COLO668 (cell line): ENCODE measurements at regions not wholly inside any gene's neighbourhood (a gene's known extent, or its start where the extent isn't known, plus 50 kb on each side); places are given as distances from the start of the nearest gene placed in this dataset.
"Not testable (repeated sequence)": the region's sequence is repeated elsewhere in the genome, so short reads cannot be mapped to it uniquely, and the experiment has no call there.

Source experiments
- DNase-seq: peaks from one replicate; lab custom pipeline; 2025; ENCODE audit not compliant: unreplicated experiment; lab: John Stamatoyannopoulos, UW

DNA sequence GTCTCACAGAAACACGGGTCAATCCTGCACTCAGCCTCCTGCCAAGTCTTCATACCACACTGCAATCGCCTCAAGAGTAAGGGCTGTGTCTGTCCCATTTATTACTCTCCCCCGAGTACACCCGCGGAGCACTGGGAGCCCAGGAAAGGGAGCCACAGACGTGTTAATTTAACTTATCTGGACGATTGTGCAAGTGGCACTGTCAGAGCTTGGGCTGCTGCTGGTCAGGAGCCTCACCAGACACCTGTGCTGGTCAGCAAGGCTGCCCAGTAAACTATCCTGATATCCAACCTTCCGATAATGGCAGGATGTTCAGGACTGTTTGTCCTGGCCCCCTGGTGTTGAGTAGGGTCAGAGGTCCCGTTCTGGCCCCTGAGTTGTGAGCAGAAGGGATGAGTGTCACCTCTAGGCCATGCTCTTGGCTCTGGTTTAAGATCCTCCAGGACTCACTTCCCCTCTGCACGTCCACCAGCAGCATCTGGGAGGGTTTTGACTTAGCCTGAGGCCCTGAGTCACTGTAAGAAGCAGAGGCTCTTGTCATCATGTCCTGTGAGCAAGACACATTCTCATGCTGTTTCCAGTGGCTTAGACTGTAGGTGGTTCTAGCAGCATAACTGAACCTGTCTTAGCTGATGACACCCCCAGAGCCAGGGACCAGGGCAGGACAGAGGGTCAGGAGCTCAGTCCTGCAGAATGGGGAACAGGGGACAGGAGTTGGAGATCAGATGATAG is 82.5 kb upstream of the ARL4C start:
- DNase-seq: no peak

GRCh38 chr2:234578389-234578788 is 81.5 kb upstream of the ARL4C start:
- no peak for DNase-seq

GRCh38 chr2:234577191-234577590 is 80.3 kb upstream of the ARL4C start:
- DNase-seq: no peak

DNA sequence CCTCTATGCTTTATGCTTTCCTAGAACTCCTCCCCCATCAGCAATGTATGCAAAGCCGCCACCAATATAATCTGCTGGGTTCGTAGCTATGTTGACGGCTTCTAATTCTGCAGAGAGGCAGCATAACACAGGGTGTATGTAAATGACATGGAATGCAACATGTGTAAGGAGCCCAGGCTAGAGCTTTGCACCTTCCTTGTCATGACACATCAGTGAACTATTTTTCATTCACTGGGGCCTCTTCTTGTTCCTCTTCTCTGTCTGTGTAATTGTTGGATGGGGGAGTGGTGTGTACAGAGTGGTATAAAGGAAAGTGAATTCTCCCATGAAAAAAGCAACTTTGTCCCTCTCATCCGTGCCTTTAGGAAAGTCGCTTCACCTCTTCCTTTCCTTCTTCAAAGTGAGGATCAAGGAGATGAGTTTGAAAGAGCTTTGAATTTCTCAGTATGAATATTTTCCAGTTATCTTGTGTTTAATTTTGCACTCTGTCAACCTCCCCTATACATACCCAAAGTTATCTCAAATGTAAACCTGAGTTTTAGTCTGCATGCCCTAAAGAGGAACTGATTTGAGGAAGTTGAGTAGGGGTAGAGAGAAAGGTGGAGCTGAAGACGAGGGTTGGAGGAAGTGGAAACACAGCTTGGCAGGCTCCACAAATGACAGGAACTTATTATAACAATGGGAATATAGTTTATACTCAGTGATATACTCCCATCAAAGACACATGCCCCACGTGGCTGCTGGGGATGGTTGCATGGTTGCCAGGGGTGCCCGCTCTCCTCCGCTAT is 74.9 kb upstream of the ARL4C start:
- DNase-seq: no peak

DNA sequence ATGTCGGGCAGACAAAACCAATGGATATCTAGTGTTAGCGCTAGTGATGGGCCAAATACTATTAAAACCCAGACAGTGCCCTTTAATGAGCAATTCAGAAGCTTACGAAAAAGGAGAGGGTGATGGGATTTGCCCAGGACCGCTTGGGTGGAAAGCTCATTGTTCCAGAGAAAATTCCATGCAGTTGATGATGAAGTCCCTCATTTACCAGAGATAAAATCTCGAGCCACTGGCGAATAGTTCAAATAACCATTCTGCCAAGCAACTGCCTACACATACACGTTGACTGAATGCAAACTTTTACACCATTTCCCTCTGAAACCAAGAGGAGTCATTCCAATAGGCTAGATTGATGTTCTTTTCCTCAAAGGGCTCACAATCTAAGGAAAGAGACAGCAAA is 73.6 kb upstream of the ARL4C start:
- no peak for DNase-seq

DNA sequence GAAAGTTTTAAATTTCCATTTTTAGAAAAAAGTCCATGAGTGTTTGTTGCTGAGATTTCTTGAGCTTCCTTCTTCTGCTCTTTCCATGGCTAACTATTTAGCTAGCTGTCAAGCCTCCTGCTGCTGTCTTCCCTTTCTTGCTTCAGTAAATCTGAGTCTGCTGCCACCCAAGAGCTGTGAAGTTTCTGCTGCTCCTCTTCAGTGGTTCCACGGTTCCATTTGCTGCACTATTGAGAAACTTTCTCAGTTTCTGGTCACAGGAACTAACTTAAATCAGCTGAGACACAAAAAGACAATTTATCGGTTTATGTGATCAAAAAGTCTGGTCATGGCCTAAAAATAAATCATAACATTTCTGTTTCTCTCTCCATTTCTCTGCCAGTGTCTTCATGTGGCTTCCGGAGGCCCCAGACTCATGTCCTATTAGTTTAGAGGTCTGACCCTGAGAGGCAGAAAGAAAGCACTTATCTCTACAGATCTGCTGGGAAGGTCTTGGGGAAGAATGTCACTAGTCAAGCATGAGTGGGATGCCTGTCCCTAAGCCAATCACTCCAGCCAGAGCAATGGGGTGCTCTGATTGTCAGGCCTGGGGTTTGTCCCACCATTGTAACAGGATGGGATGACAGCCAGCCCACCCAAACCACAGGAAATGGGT is 73.0 kb upstream of the ARL4C start:
- DNase-seq: no peak

GRCh38 chr2:234566622-234567021 is 69.7 kb upstream of the ARL4C start:
- no peak for DNase-seq

- no peak for DNase-seq
These were observed 69.2 kb upstream of the ARL4C start for GRCh38 chr2:234565842-234566619.

GRCh38 chr2:234565201-234565600 is 68.3 kb upstream of the ARL4C start:
- DNase-seq: no peak

DNA sequence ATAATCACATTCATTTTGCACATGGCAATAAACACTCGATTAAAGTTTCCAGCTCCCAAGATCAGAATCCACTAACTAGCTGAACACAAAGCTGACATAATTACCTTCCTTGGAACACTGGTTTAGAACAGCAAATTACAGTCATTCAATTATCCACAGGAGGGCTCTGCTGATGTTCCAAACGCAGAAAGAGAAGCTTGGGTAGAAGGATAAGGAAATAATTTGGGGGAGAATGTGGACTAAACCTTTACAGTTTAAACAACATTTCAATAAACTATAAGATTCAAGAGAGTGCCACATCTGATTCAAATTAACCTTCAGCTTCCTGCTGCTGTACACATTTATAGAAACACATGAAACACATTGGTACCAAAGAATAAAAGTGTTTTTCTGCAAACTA is 67.8 kb upstream of the ARL4C start:
- DNase-seq: no peak

DNA sequence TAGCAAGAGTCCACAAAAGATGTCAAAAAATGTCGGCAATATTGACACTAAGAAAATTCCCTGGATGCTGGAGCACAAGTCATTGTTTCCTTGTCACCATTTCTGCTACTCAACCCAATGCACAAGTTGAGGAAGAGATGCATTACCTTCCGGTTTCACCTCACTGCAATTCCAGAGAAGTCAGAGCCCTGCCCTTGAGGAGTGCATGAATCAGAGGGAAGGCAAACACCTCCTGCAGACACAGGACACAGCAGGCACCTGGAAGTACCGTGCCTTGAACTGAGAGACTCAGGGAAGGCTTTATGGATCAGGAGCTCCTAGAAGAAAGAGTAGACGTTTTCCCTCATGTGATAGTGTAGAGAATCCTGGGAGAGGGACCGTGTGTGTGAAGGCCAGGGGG is 62.7 kb upstream of the ARL4C start:
- DNase-seq: no peak

DNA sequence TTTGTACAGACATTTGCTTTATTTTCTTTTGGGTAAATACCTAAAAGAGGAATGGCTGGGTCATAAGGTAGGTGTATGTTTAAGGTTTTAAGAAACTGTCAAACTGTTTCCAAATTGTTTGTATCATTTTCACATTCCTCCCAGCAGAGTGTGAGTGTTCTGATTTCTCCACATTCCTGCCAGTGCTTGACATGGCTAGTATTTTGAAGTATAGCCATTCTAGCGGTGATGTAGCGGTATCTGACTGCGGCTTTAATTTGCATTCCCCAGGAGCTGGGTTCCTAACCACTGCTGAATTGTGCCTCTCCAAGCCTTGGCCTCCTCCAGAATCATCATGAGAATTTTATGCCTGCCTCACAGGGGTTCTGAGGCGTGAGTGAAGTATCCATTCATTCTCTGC is 61.8 kb upstream of the ARL4C start:
- no peak for DNase-seq

- peak; percentile 82 for DNase-seq
These were observed 60.1 kb upstream of the ARL4C start for GRCh38 chr2:234556848-234557573.

DNA sequence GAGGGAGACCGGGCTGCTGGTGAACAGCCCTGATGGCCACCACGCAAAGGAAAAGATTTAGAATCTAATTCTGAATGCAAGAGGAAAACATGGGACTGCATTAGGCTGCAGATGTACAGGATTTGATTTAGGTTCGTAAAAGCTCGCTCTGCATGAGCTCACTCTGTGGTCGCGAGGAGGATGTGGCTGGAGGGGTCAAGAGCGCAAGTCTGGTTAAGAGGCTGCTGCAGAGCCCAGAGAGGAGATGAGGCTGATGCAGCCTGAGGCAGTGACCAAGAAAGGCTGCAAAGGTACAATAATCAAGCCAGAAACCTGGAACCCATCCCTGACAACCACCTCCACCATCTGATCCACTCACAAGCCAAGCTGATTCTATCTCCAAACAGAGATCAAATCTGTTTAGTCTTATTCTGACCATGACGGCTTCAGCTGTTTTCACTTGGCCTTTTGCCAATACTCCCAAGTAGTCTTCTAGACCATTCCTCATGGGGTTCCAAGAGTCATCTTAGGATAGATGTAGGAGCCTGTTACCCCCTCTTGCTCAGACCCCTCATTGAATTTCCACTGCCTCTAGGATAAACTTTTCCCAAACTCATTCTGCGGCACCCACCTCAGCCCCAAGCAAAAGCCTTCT is 58.9 kb upstream of the ARL4C start:
- no peak for DNase-seq

DNA sequence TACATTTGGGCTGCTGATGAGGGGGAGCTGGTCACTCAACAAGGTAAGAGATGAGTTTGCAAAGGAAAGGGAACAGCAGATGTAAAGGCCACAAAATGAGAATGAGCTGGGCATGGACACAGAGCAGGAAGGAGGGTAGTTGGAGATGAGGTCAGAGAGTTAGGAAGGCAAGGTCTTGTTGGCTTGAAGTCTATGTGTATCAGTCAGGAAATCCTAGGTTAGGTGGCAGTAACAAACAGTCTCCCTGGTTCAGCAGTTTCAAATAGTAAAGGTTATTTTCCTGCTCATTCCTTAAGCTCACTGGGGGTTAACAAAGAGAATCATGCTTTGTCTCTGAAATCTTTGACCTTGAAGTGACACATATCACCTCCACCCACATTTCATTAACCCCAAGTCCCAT is 58.3 kb upstream of the ARL4C start:
- DNase-seq: no peak

- not testable (repeated sequence) for DNase-seq
These were observed 56.3 kb upstream of the ARL4C start for GRCh38 chr2:234553223-234553622.

DNA sequence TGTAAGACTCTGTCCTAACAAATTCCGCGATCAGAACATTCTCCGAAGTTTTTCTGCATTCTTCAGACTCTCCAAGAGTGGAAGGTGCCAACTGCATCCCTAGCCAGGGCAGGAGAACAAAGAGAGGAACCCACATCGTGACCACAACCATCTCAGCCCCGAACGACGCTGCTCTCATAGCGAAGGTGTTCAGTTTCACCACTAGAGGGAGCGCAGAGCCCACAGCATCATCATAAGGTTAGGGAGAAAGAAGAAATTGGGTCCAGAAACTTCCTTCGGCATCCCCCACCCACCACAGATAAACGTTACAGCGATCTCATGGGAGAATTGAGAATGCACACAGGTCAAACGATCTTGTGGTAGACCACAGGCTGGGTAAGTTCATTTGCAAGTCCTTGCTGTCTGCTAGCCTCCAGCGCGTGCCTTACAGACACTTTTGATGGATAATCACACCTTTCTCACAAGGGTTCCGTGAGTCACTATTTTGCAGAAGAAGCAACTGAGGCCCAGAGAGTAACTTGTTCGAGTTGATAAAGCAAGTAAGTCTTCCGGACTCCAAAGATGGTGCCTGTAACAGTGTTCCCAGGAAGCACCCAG is 53.7 kb upstream of the ARL4C start:
- DNase-seq: peak; percentile 73

- no peak for DNase-seq
These were observed 53.2 kb upstream of the ARL4C start for GRCh38 chr2:234550056-234550455.

- peak; percentile 49 for DNase-seq
These were observed 52.0 kb upstream of the ARL4C start for GRCh38 chr2:234548695-234549420.
